GM06990 (cell line): ENCODE measurements at regions not wholly inside any gene's neighbourhood (a gene's known extent, or its start where the extent isn't known, plus 50 kb on each side); places are given as distances from the start of the nearest gene placed in this dataset.

Experiments used
- DNase-seq: peaks from one replicate; pipeline ENCODE4 v3.0.0-alpha.2; 2011; ENCODE audit not compliant: insufficient read length; ENCODE audit errors: extremely low read depth
- H3K27me3 ChIP-seq: replicated peaks from 2 replicates; pipeline ENCODE4 v1.6.0; 2011; ENCODE audit warnings: low read length; ENCODE audit not compliant: control insufficient read depth, insufficient read depth
- H3K36me3 ChIP-seq: 2 replicates; pipeline ENCODE4 v1.5.1; 2011; ENCODE audit warnings: low read length; ENCODE audit not compliant: control insufficient read depth, insufficient read depth
- H3K4me3 ChIP-seq: replicated peaks from 2 replicates; pipeline ENCODE4 v1.5.1; 2011; ENCODE audit warnings: low read depth, mild to moderate bottlenecking, control low read depth, low read length
- TF ChIP-seq, protein P1 (sequence below): IDR thresholded peaks from 2 replicates; pipeline ENCODE4 v1.5.1; 2011; ENCODE audit warnings: low read length, control low read depth, mild to moderate bottlenecking, inconsistent platforms; ENCODE audit not compliant: insufficient read depth, poor library complexity, severe bottlenecking

DNA sequence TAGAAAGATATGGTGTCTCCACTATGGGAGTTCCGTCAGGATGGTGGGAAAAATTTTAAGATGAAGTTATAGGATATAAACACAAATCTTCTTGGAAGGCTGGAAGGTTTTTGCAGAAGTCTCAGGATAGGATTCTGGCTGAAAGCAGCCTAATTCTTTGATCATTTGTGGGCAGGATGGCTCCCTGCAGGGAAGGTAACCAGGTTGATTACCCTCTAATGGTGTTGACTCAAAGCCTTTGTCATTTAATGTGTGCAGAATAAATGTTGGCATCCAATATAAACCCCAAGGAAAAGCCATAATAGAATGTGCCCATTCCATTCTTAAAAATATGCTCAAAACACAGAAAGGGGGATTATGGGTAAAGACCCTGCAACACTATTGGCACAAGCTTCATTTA is 204.3 kb downstream of the EPM2A start:
- no peak overlapping the region for H3K4me3 ChIP-seq

DNA sequence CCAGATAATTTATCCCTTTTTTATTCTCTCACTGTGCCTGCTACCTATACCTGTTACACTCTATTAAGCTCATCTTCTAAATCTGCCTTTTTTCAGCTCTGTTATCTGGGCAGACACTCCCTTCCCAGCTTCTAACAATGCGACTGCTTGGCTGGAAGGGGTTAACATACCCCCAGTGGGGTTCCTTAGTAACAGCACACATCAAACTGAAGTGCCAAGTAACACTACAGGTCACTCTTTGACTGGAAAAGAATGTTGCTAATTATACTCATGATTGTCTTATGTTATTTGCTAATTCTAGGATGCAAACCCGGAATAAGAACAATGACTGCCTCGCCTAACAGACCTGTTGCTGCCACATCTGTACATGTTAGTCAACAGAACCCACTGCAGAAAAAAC is 203.5 kb downstream of the EPM2A start:
- TF ChIP-seq, protein P1, sequence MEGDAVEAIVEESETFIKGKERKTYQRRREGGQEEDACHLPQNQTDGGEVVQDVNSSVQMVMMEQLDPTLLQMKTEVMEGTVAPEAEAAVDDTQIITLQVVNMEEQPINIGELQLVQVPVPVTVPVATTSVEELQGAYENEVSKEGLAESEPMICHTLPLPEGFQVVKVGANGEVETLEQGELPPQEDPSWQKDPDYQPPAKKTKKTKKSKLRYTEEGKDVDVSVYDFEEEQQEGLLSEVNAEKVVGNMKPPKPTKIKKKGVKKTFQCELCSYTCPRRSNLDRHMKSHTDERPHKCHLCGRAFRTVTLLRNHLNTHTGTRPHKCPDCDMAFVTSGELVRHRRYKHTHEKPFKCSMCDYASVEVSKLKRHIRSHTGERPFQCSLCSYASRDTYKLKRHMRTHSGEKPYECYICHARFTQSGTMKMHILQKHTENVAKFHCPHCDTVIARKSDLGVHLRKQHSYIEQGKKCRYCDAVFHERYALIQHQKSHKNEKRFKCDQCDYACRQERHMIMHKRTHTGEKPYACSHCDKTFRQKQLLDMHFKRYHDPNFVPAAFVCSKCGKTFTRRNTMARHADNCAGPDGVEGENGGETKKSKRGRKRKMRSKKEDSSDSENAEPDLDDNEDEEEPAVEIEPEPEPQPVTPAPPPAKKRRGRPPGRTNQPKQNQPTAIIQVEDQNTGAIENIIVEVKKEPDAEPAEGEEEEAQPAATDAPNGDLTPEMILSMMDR: no peak
- Histone ChIP-seq H3K36me3 (no peaks in the 10 kb centered on the region), H3K27me3 (no peaks in the 10 kb centered on the region), H3K4me3 (no peak overlapping the region)
- no peak for DNase-seq

More for the DNA sequence above, 204.3 kb downstream of the EPM2A start:
- no peak for DNase-seq
- no peaks in the 10 kb centered on the region for H3K36me3 ChIP-seq
- no peaks in the 10 kb centered on the region for H3K27me3 ChIP-seq
- TF ChIP-seq, protein P1: no peak

DNA sequence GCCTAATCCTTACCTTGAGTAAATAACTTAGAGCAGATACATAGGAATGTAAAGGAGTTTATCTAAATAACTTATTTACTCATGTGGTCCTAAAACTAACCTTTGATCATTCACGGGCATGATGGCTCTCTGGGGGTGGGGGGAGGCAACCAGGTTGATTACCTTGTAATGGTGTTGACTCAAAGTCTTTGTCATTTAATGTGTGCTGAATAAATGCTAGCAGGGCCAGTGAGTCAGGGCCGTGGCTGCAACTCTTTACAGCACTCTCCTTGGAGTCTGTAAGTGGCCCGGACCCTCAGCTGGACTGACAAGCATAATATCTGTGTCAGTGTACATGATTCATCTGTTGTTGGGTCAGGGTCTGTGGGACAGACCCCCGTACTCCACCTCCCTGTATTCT is 203.0 kb downstream of the EPM2A start:
- no peak overlapping the region for H3K4me3 ChIP-seq
- no peak for DNase-seq
- H3K27me3 ChIP-seq: no peaks in the 10 kb centered on the region
- TF ChIP-seq, protein P1: no peak
- H3K36me3 ChIP-seq: no peaks in the 10 kb centered on the region

DNA sequence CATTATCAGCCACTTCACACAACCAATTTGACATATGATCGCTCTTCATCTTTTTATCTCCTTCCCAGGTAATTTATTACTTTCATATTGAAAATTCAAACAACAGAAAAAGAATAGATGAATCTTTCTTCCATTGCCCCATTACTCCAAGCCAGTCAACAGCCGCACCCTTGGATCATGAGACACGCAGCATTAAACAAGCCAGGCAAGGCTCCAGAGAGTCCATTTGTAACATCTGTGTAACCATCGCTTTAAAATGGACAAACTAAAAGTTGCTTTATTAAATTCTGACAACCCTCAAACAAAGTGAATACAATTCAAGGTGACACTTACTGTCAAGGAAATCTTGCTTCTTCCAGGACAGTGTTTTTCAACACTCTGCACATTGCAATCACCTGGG is 200.3 kb downstream of the EPM2A start:
- no peak for DNase-seq
- TF ChIP-seq, protein P1: no peak
- H3K27me3 ChIP-seq: no peaks in the 10 kb centered on the region
- H3K4me3 ChIP-seq: no peak overlapping the region
- no peaks in the 10 kb centered on the region for H3K36me3 ChIP-seq

DNA sequence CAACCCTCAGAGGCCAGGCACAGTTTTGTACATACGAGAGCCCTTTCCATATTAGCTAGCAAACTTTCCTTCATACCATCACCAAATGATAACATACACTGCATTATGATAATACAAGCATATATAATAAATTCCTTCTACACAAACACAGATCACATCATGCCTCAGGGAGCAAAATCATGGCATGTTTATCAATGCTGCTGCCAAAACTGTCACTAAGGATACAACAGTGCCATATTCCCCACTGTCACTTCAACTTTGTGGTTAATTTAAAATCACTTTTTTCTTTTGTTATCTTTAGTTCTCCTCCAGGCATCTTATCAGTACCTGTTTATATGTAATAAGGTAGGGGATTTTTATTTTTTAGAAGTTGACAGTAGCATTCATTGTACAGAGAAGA is 196.3 kb downstream of the EPM2A start:
- Histone ChIP-seq H3K4me3 (no peak overlapping the region), H3K36me3 (no peaks in the 10 kb centered on the region), H3K27me3 (no peaks in the 10 kb centered on the region)
- TF ChIP-seq, protein P1: no peak
- DNase-seq: no peak

DNA sequence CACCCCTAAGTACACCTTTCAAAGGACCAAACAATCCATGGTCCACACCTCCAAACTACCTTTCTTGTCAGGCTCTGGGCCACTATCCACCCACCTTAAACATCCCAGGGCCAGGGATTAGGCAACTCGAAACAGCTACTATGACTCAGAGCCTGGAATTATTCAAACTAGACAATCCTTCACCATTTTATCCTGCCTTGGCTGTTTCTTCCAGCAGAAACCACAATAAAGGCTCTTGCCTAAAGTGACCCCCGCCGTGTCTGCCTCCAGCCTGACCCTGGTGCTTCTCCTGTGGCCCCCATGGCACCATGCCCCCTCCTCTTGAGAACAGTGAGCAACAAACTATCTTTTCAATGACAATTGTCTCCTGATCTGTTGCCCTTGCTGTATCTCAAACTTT is 195.5 kb downstream of the EPM2A start:
- H3K4me3 ChIP-seq: no peak overlapping the region
- no peak for DNase-seq
- H3K27me3 ChIP-seq: no peaks in the 10 kb centered on the region
- TF ChIP-seq, protein P1: no peak
- H3K36me3 ChIP-seq: no peaks in the 10 kb centered on the region
